ENCODE measurements at regions not wholly inside any gene's neighbourhood (a gene's known extent, or its start where the extent isn't known, plus 50 kb on each side); places are given as distances from the start of the nearest gene placed in this dataset.

DNA sequence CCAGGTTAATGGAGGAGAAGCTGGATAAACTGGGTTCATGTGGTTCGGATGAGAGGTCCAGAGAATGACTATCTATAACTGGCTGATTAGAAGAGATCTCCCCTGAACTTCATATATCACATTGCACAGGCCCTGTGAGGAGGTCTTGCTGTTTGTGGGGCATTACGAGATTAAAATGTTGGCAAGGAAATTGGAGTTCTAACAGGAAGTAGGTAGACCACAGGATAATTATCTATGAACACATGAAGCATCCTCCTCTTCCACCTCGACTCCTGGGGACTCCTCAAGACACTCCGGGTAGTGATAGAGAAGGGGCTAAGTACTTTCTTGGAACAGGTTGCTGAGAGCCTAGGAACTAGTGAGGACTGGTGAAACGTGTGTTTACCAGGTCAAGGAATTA is 418.8 kb downstream of the KCNH5 start:
- H3K27me3 Mint-ChIP-seq, result no peaks in the 10 kb centered on the region
- no peaks in the 10 kb centered on the region for H3K4me1 Mint-ChIP-seq
- H3K27ac Mint-ChIP-seq, result no peak overlapping the region
- no peak overlapping the region for H3K4me3 Mint-ChIP-seq
- peaks cover 9 to 22% of the 10 kb centered on the region in 2 donors for H3K9me3 Mint-ChIP-seq
- ATAC-seq (no peak), DNase-seq (no peak)

DNA sequence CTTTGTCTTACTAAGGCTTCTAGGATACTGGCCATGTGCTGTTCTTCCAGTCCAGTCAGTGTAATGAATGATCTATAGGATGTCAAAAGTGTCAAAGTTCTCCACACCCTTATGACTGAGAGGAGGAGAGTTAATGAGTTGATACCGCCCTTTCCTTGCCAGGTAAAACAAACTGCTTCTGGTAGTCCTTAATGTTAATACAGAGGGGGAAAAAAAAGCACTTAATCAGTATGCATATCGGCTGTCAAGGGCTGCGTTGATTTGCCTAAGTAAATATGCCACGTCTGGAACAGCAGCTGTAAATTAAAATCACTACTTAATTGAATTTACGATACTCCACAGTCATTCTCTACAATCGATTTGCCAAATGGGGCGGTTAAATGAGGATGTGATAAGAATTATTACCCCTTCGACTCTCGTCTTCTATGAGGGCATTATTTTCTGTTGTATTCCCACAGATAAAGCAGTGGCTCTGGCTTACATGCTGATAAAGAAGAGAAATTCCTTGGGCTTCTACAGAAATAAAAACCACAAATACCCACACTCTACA is 416.0 kb downstream of the KCNH5 start:
- peaks cover 7 to 9% of the 10 kb centered on the region in 2 donors for H3K9me3 Mint-ChIP-seq
- H3K27me3 Mint-ChIP-seq, result no peaks in the 10 kb centered on the region
- no peaks in the 10 kb centered on the region for H3K4me1 Mint-ChIP-seq
- H3K4me3 Mint-ChIP-seq, result no peak overlapping the region
- DNase-seq (no peak), ATAC-seq (no peak)
- no peak overlapping the region for H3K27ac Mint-ChIP-seq

DNA sequence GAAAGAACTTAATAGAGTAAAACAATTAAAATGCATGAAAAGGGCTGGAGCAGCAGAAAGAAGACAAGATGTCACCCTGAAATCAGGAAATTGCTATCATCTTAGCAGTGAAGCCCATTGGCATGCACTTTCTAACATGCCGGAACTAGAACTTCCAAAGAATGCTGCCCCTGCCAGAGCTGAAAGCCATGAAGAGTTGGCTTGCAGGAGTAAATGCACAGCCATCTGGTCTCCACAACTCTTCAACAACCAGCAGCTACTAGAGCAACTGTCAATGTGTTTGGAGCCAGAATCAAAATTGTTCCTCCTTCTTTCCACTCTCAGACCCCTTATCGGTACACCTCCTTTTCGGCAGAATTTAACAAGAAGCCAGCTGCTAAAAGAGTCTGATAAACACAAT is 414.1 kb downstream of the KCNH5 start:
- H3K4me1 Mint-ChIP-seq, result no peaks in the 10 kb centered on the region
- ATAC-seq (no peak), DNase-seq (no peak)
- no peak overlapping the region for H3K27ac Mint-ChIP-seq
- H3K9me3 Mint-ChIP-seq, result peaks cover 4% of the 10 kb centered on the region in 2 donors
- H3K4me3 Mint-ChIP-seq, result no peak overlapping the region
- no peaks in the 10 kb centered on the region for H3K27me3 Mint-ChIP-seq

DNA sequence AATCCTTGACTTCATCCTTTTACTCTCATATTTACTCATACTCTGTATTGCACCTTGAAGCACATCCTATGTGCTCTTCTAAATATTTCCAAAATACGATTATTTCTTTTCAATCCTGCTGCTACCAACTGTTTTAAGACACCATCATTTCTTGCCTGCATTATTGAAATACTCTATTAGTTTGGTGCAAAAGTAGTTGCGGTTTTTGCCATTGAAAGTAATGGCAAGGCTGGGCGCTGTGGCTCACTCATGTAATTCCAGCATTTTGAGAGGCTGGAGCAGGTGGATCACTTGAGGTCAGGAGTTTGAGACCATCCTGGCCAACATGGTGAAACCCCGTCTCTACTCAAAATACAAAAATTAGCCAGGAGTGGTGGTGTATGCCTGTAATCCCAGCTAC is 412.5 kb downstream of the KCNH5 start:
- H3K4me1 Mint-ChIP-seq, result no peaks in the 10 kb centered on the region
- peaks cover 0 to 4% of the 10 kb centered on the region in 2 donors for H3K9me3 Mint-ChIP-seq
- H3K27ac Mint-ChIP-seq, result no peak overlapping the region
- ATAC-seq (no peak), DNase-seq (no peak)
- no peak overlapping the region for H3K4me3 Mint-ChIP-seq
- no peaks in the 10 kb centered on the region for H3K27me3 Mint-ChIP-seq

- no peak for ATAC-seq
- DNase-seq, result no peak
- Mint-ChIP-seq H3K4me3 (no peak overlapping the region), H3K27me3 (no peaks in the 10 kb centered on the region), H3K4me1 (no peaks in the 10 kb centered on the region), H3K9me3 (peaks cover 0 to 5% of the 10 kb centered on the region in 2 donors), H3K27ac (no peak overlapping the region)
These were observed 399.6 kb downstream of the KCNH5 start for GRCh38 chr14:62645649-62646048.
